A673 (cell line): ENCODE measurements at regions not wholly inside any gene's neighbourhood (a gene's known extent, or its start where the extent isn't known, plus 50 kb on each side); places are given as distances from the start of the nearest gene placed in this dataset.

ENCODE experiments used
- BruUV-seq: library from RNA; stranded (reverse); fragments of 400-500 nt; replicated peaks from 2 replicates; lab custom pipeline; 2021; lab: Mats Ljungman, UMichigan
- CTCF ChIA-PET: fragments of 300-600 bp; sonication (Branson Sonifier 250); formaldehyde crosslinking; loops from one replicate; lab custom pipeline; 2022; ENCODE audit warnings: antibody characterized with exemption; lab: Charles Lee
- POLR2A ChIA-PET: fragments of 300-600 bp; sonication (Branson Sonifier 250); formaldehyde crosslinking; loops from one replicate; lab custom pipeline; 2022; ENCODE audit warnings: antibody characterized with exemption; ENCODE audit not compliant: low non-redundant PET; lab: Charles Lee
- DNase-seq: peaks from one replicate; pipeline ENCODE4 v3.0.0-alpha.2; 2015; ENCODE audit warnings: low spot score
- H3K27ac ChIP-seq: fragments of 200-600 bp; sonication (generic); 2 replicates; pipeline ENCODE4 v1.5.1; 2016; ENCODE audit warnings: mixed run types, low read depth, mild to moderate bottlenecking, mixed read lengths, antibody characterized with exemption, low read length; ENCODE audit not compliant: poor library complexity, severe bottlenecking
- H3K27me3 ChIP-seq: fragments of 200-600 bp; sonication (generic); replicated peaks from 2 replicates; pipeline ENCODE4 v1.6.1; 2017; ENCODE audit warnings: mixed run types, low read depth, mild to moderate bottlenecking, mixed read lengths, antibody characterized with exemption, low read length; ENCODE audit not compliant: insufficient read depth, poor library complexity
- H3K36me3 ChIP-seq: fragments of 200-600 bp; sonication (generic); 2 replicates; pipeline ENCODE4 v1.6.1; 2016; ENCODE audit warnings: mixed run types, mild to moderate bottlenecking, mixed read lengths, antibody characterized with exemption, low read length; ENCODE audit not compliant: insufficient read depth, poor library complexity, severe bottlenecking
- H3K4me1 ChIP-seq: fragments of 200-600 bp; sonication (generic); 2 replicates; pipeline ENCODE4 v1.6.1; 2017; ENCODE audit warnings: mixed run types, mild to moderate bottlenecking, mixed read lengths, antibody characterized with exemption, low read length; ENCODE audit not compliant: insufficient read depth, poor library complexity, severe bottlenecking
- H3K4me3 ChIP-seq: fragments of 200-600 bp; sonication (generic); 2 replicates; pipeline ENCODE4 v1.5.1; 2016; ENCODE audit warnings: low read depth, mixed run types, mild to moderate bottlenecking, mixed read lengths, low read length; ENCODE audit not compliant: poor library complexity, severe bottlenecking
- H3K9me3 ChIP-seq: fragments of 200-600 bp; sonication (generic); 2 replicates; pipeline ENCODE4 v1.6.1; 2016; ENCODE audit warnings: mixed run types, low read depth, mild to moderate bottlenecking, mixed read lengths, antibody characterized with exemption, low read length; ENCODE audit not compliant: poor library complexity, severe bottlenecking
- CTCF ChIP-seq: fragments of 300-800, 200-600 bp; sonication (generic); conservative IDR thresholded peaks from 2 replicates; pipeline ENCODE4 v1.5.1; 2017; ENCODE audit warnings: low read depth, mild to moderate bottlenecking, antibody characterized with exemption, low read length, moderate library complexity, mixed read lengths
- EZH2 ChIP-seq: fragments of 200-600 bp; sonication (generic); IDR thresholded peaks from 2 replicates; pipeline ENCODE4 v1.6.1; 2017; ENCODE audit warnings: borderline replicate concordance, low read depth, mild to moderate bottlenecking, mixed read lengths, antibody characterized with exemption, low read length; ENCODE audit not compliant: poor library complexity, severe bottlenecking
- intact Hi-C: fragments of 100-400 bp; cut with micrococcal nuclease; formaldehyde crosslinking; loops from one replicate; pipeline ENCODE4 v1.10.0; 2022; ENCODE audit not compliant: unreplicated experiment

GRCh38 chr17:73906896-73907870 is 262.9 kb upstream of the SDK2 start:
- no peak overlapping the region for H3K4me3 ChIP-seq
- H3K27ac ChIP-seq, result no peak overlapping the region
- peaks cover 18% of the 10 kb centered on the region for H3K27me3 ChIP-seq
- H3K4me1 ChIP-seq, result peaks cover under 1% of the 10 kb centered on the region
- no peak for DNase-seq
- ChIA-PET POLR2A (no interaction called here), CTCF (no interaction called here)
- no peaks in the 10 kb centered on the region for H3K9me3 ChIP-seq
- TF ChIP-seq EZH2 (no peak), CTCF (no peak)
- intact Hi-C loops, result no loop called here
- no peaks in the 10 kb centered on the region for H3K36me3 ChIP-seq
- BruUV-seq, result no TSS peak

DNA sequence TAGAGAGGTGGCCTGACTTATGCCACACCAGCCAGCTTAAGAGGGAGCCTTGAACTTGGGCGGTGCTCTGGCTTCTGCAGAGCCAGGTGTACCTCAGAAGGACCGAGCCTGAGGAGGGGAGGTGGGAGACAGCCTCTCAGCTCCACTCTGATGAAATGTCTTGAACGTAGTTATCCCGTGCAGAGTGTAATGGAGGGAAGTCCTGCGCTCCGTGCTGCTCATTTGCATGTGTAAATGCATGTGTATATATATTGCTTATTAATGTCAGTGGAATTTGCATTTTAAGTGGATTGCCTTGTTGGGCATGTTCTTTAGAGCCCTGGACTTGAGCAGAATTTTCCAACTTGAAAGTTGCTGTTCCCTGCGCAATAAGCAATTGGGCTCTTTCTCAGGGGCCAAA is 264.9 kb upstream of the SDK2 start:
- Histone ChIP-seq H3K9me3 (no peaks in the 10 kb centered on the region), H3K27me3 (peaks cover 13% of the 10 kb centered on the region), H3K4me3 (no peak overlapping the region), H3K27ac (no peak overlapping the region), H3K36me3 (no peaks in the 10 kb centered on the region), H3K4me1 (no peaks in the 10 kb centered on the region)
- CTCF ChIA-PET, result no interaction called here
- POLR2A ChIA-PET, result no interaction called here
- TF ChIP-seq CTCF (no peak), EZH2 (no peak)
- no peak for DNase-seq
- intact Hi-C loops, result no loop called here
- BruUV-seq, result no TSS peak

GRCh38 chr17:73910206-73910605 is 266.0 kb upstream of the SDK2 start:
- CTCF ChIA-PET, result no interaction called here
- Histone ChIP-seq H3K9me3 (no peaks in the 10 kb centered on the region), H3K4me3 (no peak overlapping the region), H3K36me3 (no peaks in the 10 kb centered on the region), H3K27ac (no peak overlapping the region), H3K4me1 (no peaks in the 10 kb centered on the region), H3K27me3 (peaks cover 13% of the 10 kb centered on the region)
- no TSS peak for BruUV-seq
- TF ChIP-seq EZH2, result no peak
- no peak for TF ChIP-seq CTCF
- intact Hi-C loops, result no loop called here
- POLR2A ChIA-PET, result no interaction called here
- DNase-seq, result no peak
